ENCODE measurements at regions not wholly inside any gene's neighbourhood (a gene's known extent, or its start where the extent isn't known, plus 50 kb on each side); places are given as distances from the start of the nearest gene placed in this dataset.

GRCh38 chr18:65439188-65439587 lies 311.6 kb upstream of the CDH7 start:
- no peak overlapping the region for H3K4me3 Mint-ChIP-seq
- H3K4me1 Mint-ChIP-seq: no peaks in the 10 kb centered on the region
- intact Hi-C loops (cut with micrococcal nuclease): no loop called here
- ATAC-seq (ENCODE audit: low read depth) (no peak), DNase-seq (no peak)
- no peak overlapping the region for H3K27ac Mint-ChIP-seq
- no peaks in the 10 kb centered on the region for H3K27me3 Mint-ChIP-seq
- TF ChIP-seq, protein P1, sequence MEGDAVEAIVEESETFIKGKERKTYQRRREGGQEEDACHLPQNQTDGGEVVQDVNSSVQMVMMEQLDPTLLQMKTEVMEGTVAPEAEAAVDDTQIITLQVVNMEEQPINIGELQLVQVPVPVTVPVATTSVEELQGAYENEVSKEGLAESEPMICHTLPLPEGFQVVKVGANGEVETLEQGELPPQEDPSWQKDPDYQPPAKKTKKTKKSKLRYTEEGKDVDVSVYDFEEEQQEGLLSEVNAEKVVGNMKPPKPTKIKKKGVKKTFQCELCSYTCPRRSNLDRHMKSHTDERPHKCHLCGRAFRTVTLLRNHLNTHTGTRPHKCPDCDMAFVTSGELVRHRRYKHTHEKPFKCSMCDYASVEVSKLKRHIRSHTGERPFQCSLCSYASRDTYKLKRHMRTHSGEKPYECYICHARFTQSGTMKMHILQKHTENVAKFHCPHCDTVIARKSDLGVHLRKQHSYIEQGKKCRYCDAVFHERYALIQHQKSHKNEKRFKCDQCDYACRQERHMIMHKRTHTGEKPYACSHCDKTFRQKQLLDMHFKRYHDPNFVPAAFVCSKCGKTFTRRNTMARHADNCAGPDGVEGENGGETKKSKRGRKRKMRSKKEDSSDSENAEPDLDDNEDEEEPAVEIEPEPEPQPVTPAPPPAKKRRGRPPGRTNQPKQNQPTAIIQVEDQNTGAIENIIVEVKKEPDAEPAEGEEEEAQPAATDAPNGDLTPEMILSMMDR (IDR thresholded peaks at IDR 0.05): no peak
- no peaks in the 10 kb centered on the region for H3K9me3 Mint-ChIP-seq
- POLR2A ChIA-PET: no interaction called here
- CTCF ChIA-PET: no interaction called here
- no peaks in the 10 kb centered on the region for H3K36me3 Mint-ChIP-seq (ENCODE audit: low read depth)

DNA sequence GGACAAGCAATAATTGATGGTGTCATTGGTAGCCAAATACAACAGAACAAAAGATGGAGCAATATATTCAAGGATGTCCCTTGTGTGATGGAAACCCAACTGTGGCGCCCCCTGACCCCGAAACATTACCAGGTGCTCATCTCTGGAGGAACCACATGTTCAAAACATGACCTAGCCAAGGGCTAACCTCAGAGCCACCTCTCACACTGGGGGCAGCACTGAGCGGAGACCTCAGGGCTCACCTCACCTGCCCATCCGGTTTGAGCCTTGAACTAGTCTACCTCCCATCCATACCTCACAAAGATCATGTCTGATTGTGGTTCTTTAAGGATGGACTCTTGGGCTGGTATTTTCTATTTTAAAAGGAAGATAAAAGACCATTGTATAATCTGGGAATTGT lies 314.4 kb upstream of the CDH7 start:
- DNase-seq (no peak), ATAC-seq (ENCODE audit: low read depth) (no peak)
- POLR2A ChIA-PET: no interaction called here
- intact Hi-C loops (cut with micrococcal nuclease): no loop called here
- TF ChIP-seq, protein P1 (IDR thresholded peaks at IDR 0.05): no peak
- Mint-ChIP-seq H3K4me1 (no peaks in the 10 kb centered on the region), H3K4me3 (no peak overlapping the region), H3K27me3 (no peaks in the 10 kb centered on the region), H3K9me3 (no peaks in the 10 kb centered on the region), H3K27ac (no peak overlapping the region), H3K36me3 (ENCODE audit: low read depth) (no peaks in the 10 kb centered on the region)
- CTCF ChIA-PET: no interaction called here

DNA sequence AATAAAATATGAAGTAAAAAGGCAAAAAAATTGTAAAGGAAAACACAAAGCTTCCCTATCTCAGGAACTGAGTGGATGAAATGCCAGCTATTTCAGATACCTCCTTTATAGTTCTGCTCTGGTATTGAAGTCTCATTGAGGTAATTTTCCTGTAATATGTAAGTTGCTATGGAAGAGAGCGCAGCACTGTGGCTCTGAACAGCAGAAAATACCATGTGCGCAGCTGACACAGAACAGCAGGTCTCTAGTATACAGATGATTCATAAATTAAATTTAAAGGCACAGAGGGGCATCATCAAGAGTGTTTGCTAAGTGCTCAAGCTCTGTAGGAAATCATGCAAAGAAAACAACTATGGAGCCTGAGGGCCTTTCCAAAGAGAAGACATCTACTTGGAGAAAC lies 315.3 kb upstream of the CDH7 start:
- H3K4me3 Mint-ChIP-seq: no peak overlapping the region
- no peak overlapping the region for H3K27ac Mint-ChIP-seq
- H3K27me3 Mint-ChIP-seq: no peaks in the 10 kb centered on the region
- ChIA-PET POLR2A (no interaction called here), CTCF (no interaction called here)
- no peaks in the 10 kb centered on the region for H3K36me3 Mint-ChIP-seq (ENCODE audit: low read depth)
- ATAC-seq (ENCODE audit: low read depth): no peak
- H3K9me3 Mint-ChIP-seq: no peaks in the 10 kb centered on the region
- DNase-seq: no peak
- H3K4me1 Mint-ChIP-seq: no peaks in the 10 kb centered on the region
- TF ChIP-seq, protein P1 (IDR thresholded peaks at IDR 0.05): no peak
- intact Hi-C loops (cut with micrococcal nuclease): no loop called here

DNA sequence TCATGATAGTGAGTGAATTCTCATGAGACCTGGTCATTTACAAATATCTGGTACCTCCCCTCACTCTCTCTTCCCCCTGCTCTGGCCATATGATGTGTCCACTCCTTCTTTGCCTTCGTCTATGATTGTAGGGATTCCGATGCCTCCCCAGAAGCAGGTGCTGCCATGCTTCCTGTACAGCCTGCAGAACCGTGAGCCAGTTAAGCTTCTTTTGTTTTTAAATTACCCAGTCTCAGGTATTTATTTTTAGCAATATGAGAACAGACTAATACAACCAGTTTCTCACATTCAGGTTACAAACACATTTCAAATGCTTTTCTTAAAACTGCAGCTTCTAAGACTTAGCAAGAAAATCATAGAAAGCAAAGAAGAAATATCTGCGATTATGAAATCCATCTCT lies 321.2 kb upstream of the CDH7 start:
- TF ChIP-seq, protein P1 (IDR thresholded peaks at IDR 0.05): no peak
- CTCF ChIA-PET: no interaction called here

GRCh38 chr18:65425366-65425765 lies 325.4 kb upstream of the CDH7 start:
- H3K27ac Mint-ChIP-seq: no peak overlapping the region
- H3K27me3 Mint-ChIP-seq: no peaks in the 10 kb centered on the region
- ChIA-PET CTCF (no interaction called here), POLR2A (no interaction called here)
- ATAC-seq (ENCODE audit: low read depth): no peak
- DNase-seq: no peak
- TF ChIP-seq, protein P1 (IDR thresholded peaks at IDR 0.05): no peak
- intact Hi-C loops (cut with micrococcal nuclease): no loop called here
- no peak overlapping the region for H3K4me3 Mint-ChIP-seq
- no peaks in the 10 kb centered on the region for H3K4me1 Mint-ChIP-seq
- peaks cover 2% of the 10 kb centered on the region for H3K9me3 Mint-ChIP-seq
- no peaks in the 10 kb centered on the region for H3K36me3 Mint-ChIP-seq (ENCODE audit: low read depth)

More for the DNA sequence above, 321.2 kb upstream of the CDH7 start:
- Mint-ChIP-seq H3K9me3 (peaks cover 2% of the 10 kb centered on the region), H3K4me3 (no peak overlapping the region), H3K36me3 (ENCODE audit: low read depth) (no peaks in the 10 kb centered on the region), H3K4me1 (no peaks in the 10 kb centered on the region), H3K27me3 (no peaks in the 10 kb centered on the region), H3K27ac (no peak overlapping the region)
- intact Hi-C loops (cut with micrococcal nuclease): no loop called here
- DNase-seq: no peak
- POLR2A ChIA-PET: no interaction called here
- ATAC-seq (ENCODE audit: low read depth): no peak
